ENCODE measurements at regions not wholly inside any gene's neighbourhood (a gene's known extent, or its start where the extent isn't known, plus 50 kb on each side); places are given as distances from the start of the nearest gene placed in this dataset.

GRCh38 chr9:99300603-99301002, 78.5 kb downstream of the SEC61B start:
- TF ChIP-seq POLR2AphosphoS5 (IDR thresholded peaks at IDR 0.05) (no peak), CTCF (IDR thresholded peaks at IDR 0.05) (no peak), EP300 (IDR thresholded peaks at IDR 0.05) (no peak), POLR2A (IDR thresholded peaks at IDR 0.05) (no peak)
